ENCODE measurements at regions not wholly inside any gene's neighbourhood (a gene's known extent, or its start where the extent isn't known, plus 50 kb on each side); places are given as distances from the start of the nearest gene placed in this dataset.

GRCh38 chr13:83197316-83197715, 685.0 kb downstream of the SLITRK1 start:
- TF ChIP-seq CTCF (conservative IDR thresholded peaks at IDR 0.05; ENCODE audit: low read depth, low read length) = no peak
- no peaks in the 10 kb centered on the region for H3K27me3 ChIP-seq (ENCODE audit: insufficient read depth, low read depth)
- no peaks in the 10 kb centered on the region for H3K4me1 ChIP-seq (ENCODE audit: low read depth, poor library complexity, severe bottlenecking)
- H2AFZ ChIP-seq (ENCODE audit: low read depth) = no peak overlapping the region
- no peak overlapping the region for H3K9ac ChIP-seq
- H3K4me2 ChIP-seq = no peak overlapping the region
- H4K20me1 ChIP-seq (ENCODE audit: insufficient read depth) = no peaks in the 10 kb centered on the region
- H3K4me3 ChIP-seq (IDR thresholded peaks at IDR 0.05; ENCODE audit: insufficient read depth, low read depth, low read length) = no peak overlapping the region
- no peaks in the 10 kb centered on the region for H3K36me3 ChIP-seq (ENCODE audit: insufficient read depth)
- H3K79me2 ChIP-seq (ENCODE audit: insufficient read depth, low read depth) = no peaks in the 10 kb centered on the region
- no peak overlapping the region for H3K27ac ChIP-seq

GRCh38 chr13:83190020-83190419, 692.3 kb downstream of the SLITRK1 start:
- Histone ChIP-seq H3K36me3 (ENCODE audit: insufficient read depth) (no peaks in the 10 kb centered on the region), H3K9ac (no peak overlapping the region), H4K20me1 (ENCODE audit: insufficient read depth) (no peaks in the 10 kb centered on the region), H3K4me3 (IDR thresholded peaks at IDR 0.05; ENCODE audit: insufficient read depth, low read depth, low read length) (no peak overlapping the region), H3K4me2 (no peak overlapping the region), H3K27me3 (ENCODE audit: insufficient read depth, low read depth) (no peaks in the 10 kb centered on the region), H2AFZ (ENCODE audit: low read depth) (no peak overlapping the region), H3K79me2 (ENCODE audit: insufficient read depth, low read depth) (no peaks in the 10 kb centered on the region), H3K27ac (no peak overlapping the region), H3K4me1 (ENCODE audit: low read depth, poor library complexity, severe bottlenecking) (no peaks in the 10 kb centered on the region)
- TF ChIP-seq CTCF (conservative IDR thresholded peaks at IDR 0.05; ENCODE audit: low read depth, low read length) = no peak

GRCh38 chr13:83184819-83185218, 697.5 kb downstream of the SLITRK1 start:
- H4K20me1 ChIP-seq (ENCODE audit: insufficient read depth) = no peaks in the 10 kb centered on the region
- no peaks in the 10 kb centered on the region for H3K27me3 ChIP-seq (ENCODE audit: insufficient read depth, low read depth)
- no peak overlapping the region for H2AFZ ChIP-seq (ENCODE audit: low read depth)
- TF ChIP-seq CTCF (conservative IDR thresholded peaks at IDR 0.05; ENCODE audit: low read depth, low read length) = no peak
- no peak overlapping the region for H3K27ac ChIP-seq
- no peaks in the 10 kb centered on the region for H3K4me1 ChIP-seq (ENCODE audit: low read depth, poor library complexity, severe bottlenecking)
- no peaks in the 10 kb centered on the region for H3K36me3 ChIP-seq (ENCODE audit: insufficient read depth)
- H3K79me2 ChIP-seq (ENCODE audit: insufficient read depth, low read depth) = no peaks in the 10 kb centered on the region
- no peak overlapping the region for H3K4me3 ChIP-seq (IDR thresholded peaks at IDR 0.05; ENCODE audit: insufficient read depth, low read depth, low read length)
- no peak overlapping the region for H3K4me2 ChIP-seq
- no peak overlapping the region for H3K9ac ChIP-seq

GRCh38 chr13:83184150-83184475, 698.2 kb downstream of the SLITRK1 start:
- H3K4me3 ChIP-seq (IDR thresholded peaks at IDR 0.05; ENCODE audit: insufficient read depth, low read depth, low read length) = no peak overlapping the region
- H3K4me2 ChIP-seq = no peak overlapping the region
- H3K27me3 ChIP-seq (ENCODE audit: insufficient read depth, low read depth) = no peaks in the 10 kb centered on the region
- no peak for TF ChIP-seq CTCF (conservative IDR thresholded peaks at IDR 0.05; ENCODE audit: low read depth, low read length)
- H2AFZ ChIP-seq (ENCODE audit: low read depth) = no peak overlapping the region
- H3K4me1 ChIP-seq (ENCODE audit: low read depth, poor library complexity, severe bottlenecking) = no peaks in the 10 kb centered on the region
- no peaks in the 10 kb centered on the region for H3K79me2 ChIP-seq (ENCODE audit: insufficient read depth, low read depth)
- H3K27ac ChIP-seq = no peak overlapping the region
- no peaks in the 10 kb centered on the region for H4K20me1 ChIP-seq (ENCODE audit: insufficient read depth)
- H3K36me3 ChIP-seq (ENCODE audit: insufficient read depth) = no peaks in the 10 kb centered on the region
- no peak overlapping the region for H3K9ac ChIP-seq

All from KMS-11 (cell line).